DMS 273 treated with DMSO at 0.1 percent for 48 hours (cell line): ENCODE measurements at regions not wholly inside any gene's neighbourhood (a gene's known extent, or its start where the extent isn't known, plus 50 kb on each side); places are given as distances from the start of the nearest gene placed in this dataset.
"Not testable (repeated sequence)": the region's sequence is repeated elsewhere in the genome, so short reads cannot be mapped to it uniquely, and the experiment has no call there.

Source experiments
- DNase-seq: peaks from one replicate; lab custom pipeline; 2025; lab: John Stamatoyannopoulos, UW

GRCh38 chr20:39986173-39986904 is 702.7 kb downstream of the MAFB start:
- DNase-seq: no peak

DNA sequence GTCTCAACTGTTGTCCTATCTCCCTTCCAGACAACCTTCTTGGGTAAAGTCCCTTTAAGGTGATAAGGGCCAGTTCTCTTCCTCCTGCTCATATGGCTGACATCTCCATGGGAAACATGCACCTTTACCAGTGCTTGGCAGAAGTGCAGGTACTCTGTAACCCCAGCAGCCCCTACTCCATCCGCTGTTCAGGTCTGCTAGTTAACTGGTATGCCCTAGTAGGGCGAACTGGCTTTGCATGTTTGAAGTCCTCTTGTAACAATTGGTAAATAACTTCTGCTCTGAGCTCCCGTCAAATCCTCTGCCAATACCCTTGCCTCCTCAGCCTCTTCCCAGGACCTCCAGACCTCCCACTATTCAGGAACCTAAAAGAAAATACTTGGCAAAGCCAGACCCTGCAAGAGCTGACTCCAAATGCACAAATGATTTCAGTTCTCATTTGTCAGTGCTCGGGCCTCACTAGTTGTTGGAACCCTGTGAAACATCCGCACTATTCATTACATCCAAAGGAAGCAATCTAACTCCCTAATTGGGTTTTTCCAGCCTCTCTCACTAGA is 703.7 kb downstream of the MAFB start:
- no peak for DNase-seq

DNA sequence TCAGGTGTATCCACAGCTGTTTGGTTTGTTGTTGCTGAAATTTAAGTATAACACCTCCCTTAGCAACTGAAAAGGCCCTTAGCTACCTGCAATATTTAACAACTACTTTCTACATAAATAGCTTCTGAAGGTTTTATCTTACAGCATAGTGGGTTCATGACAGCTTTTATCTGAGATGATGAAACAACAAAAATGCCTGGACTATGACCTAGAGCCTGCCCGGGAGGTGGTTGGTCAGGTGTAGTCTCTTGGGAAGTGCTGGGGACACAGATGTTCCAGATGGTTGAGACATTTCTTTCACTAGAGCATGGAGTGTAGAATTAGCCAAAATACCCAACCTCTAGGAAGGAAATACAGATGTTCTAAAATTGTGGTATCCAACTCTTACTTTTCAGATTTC is 705.4 kb downstream of the MAFB start:
- DNase-seq: no peak

DNA sequence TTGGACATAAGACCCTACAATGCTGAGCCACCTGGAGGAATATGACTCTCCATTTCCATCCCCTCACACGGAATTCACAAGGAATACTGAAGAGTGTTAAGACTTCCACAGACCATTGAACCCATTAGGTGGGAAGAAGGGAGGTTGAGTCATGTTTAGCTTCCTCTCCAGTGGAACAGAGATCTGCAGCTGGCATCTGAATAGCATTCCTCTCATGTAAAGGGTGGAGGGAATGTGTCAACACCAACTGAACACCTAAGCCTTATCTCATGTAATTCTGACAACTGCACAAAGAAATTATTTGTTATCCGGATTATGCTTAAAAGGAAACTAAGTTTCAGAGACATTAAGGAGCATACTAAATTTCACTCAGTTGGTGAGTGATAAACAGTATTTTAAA is 705.9 kb downstream of the MAFB start:
- DNase-seq: no peak

GRCh38 chr20:39974966-39975501 is 714.0 kb downstream of the MAFB start:
- no peak for DNase-seq

DNA sequence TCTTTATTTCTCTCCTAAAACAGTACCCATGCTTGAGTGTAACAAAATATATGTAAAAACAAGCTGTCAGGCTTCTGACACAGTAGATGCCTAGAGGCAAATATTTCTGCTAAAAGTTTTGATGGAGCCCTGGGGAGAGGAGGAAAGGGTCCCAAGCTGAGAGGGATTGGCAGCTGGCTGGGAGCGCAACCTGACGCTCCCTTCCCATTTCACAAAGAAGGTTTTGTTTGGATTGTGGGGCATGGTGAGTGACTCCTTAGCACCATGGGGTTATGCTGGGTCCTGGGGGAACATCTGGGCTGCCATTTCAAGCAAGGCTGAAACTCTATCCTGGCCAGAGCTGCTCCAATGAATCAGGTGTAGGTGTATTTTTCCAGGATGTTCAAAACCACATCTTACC is 720.5 kb downstream of the MAFB start:
- DNase-seq: no peak

GRCh38 chr20:39967806-39968205 is 721.2 kb downstream of the MAFB start:
- no peak for DNase-seq

DNA sequence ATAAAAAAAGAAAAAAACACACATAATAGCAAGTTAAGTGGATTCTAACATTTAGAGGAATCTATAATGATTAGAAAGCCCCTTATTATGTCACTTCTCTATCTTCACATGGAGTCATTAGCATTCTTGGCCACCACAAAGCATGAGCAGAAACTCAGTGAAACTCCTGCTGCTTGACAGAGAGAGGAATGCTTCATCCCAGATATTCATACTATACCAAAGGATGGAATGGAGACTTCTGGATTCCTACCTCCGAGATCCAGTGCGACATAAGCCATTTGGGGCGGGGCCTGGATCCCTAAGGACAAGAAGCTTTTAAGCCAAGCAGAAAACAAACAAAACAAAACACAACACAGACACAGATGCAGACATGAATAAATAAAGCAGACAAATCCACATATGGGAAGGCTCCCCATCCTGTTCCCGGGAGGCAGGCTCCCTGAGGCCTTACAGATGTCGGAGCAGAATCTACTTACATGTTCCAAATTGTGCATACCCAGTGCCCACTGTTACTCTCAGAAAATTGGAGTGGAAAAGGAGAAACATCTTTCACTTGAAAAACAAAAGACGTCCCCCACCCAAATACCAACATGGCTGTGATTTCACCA is 727.3 kb downstream of the MAFB start:
- DNase-seq: no peak

DNA sequence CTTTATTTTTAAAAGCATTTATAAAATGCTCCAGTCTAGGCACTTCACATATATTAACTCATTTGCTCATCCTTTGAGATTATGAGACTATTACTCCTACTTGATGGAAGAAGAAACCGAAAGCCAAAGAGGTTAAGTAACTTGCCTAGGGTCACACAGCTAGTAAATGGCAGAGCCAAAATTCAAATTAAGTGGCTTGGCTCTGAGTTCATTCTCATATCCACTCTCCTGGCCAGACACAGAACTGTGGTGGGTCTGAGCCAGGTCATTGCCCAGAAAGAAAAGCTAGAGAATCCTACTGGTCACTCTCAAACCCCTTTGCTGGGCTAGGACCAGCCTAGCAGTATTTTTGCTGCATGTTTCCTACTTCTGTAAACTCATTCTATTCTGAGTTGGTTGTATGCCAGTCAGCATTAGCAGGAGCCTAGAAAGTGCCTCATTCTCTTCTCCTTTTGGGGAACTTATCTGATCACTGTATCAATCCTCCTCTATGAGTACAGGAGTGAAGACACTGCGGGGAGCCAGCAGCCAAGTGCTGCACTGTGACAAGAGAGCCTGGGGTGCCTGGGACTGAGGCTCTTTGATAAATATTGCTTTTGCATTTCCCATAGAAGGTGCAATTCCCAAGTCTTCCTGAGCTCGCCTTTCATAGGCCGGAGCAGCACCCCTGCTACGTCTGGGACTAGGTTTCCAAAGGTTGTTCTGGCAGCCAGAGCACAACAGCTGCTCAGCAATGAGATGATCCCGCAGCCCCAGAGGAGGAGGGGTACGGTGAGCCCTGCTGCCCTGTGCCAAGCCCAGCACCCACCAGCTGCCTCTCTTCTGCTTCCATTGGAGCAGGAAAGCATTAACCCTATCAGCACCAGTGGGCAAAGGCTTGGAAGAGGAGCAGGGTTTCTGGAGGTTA is 728.3 kb downstream of the MAFB start:
- DNase-seq: peak; percentile 93

DNA sequence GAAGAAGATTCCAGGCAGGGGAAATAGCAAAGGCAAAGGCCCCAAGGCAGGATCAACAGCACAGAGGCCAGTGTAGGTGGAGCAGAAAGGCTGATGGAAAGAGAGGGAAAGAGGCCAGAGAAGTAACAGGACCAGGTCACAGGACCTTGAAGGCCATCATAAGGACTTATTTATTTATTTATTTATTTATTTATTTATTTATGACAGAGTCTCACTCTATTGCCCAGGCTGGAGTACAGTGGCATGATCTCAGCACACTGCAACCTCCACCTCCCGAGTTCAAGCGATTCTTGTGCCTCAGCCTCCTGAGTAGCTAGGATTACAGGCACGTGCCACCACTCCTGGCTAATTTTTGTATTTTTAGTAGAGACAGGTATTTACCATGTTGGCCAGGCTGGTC is 731.1 kb downstream of the MAFB start:
- DNase-seq: not testable (repeated sequence)

DNA sequence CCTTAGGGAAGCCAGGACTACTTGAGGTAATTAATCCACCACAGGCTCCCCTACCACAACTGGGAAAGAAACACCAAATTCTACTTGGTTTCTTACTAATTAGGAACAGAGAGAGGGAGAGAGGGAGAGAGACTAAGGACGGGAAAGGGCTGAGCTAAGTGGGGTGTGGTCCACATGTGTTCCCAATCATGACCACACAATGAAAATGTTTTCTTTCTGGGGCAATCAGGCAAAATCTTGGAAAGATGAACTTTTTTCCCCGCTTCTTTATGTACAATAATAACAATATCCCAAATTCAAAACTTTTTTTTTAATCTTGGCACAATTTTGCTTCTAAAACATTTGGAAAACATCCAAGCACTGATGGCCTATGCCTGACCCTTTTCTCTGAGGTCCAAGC is 734.4 kb downstream of the MAFB start:
- DNase-seq: no peak

- no peak for DNase-seq
These were observed 742.1 kb downstream of the MAFB start for GRCh38 chr20:39946931-39947330.

GRCh38 chr20:39946053-39946810 is 742.8 kb downstream of the MAFB start:
- no peak for DNase-seq

DNA sequence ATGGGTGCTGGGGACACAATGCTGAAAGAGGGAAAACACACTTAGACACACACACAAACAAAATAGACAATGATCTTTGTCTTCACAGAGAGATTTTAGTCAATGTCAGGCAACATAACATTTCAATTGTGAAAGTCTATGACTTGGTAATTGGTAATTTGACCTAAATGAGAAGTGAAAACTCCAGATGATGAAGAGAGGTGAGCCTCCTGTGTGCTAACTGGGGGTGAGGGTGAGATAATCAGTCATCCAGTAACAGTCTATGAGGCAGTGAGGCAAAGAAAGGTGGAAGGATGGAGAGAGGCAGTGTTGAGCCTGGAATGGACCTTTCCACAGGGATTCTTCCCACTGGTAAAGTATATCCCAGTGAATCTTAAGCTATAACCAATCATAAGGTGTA is 744.2 kb downstream of the MAFB start:
- DNase-seq: no peak

DNA sequence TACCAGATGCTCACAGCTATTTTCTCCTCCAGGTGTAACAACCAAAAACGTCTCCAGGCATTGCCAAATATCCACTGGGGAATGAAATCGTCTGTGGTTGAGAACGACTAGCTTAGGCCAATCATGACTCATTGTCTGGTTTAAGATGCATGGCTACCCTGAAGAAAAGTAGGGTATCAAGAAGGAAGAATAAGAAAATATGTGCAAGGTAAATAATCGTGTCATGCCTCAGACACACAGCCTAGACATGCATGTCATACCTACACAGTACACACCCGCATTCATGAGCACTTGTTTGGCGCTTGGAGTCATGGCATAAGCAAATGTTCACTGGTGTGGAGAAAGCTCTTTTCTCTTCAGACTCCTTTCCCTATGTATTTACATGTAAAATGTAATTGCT is 745.7 kb downstream of the MAFB start:
- DNase-seq: no peak

GRCh38 chr20:39941245-39941644 is 747.8 kb downstream of the MAFB start:
- no peak for DNase-seq

DNA sequence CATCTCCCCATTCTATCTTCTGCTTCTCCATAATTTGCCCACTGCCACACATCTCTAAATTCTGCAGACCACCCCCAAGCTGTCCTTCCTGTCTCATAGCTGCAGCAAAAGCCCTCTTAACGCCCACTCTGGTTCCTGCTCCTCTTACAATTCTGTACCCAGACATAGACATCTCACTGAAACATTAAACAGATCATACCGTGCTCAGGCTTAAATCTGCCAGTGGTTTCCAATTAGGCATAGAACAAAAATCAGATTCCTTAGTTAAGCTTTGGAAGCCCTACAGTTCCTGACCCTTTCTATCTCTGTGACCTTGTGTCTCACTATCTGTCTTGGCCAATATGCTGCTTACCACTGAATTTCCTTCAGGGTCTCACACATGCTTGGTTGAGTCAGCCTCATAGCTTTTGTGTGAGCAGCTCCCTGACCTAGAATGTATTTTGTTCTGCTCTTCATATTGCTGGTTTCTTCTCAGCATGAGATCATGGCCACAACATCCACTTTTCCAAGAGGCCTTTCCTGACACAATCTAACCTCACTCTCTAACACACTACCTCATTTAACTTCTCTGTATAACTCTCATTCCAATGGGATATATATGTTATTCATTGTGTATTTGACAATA is 749.7 kb downstream of the MAFB start:
- DNase-seq: no peak

DNA sequence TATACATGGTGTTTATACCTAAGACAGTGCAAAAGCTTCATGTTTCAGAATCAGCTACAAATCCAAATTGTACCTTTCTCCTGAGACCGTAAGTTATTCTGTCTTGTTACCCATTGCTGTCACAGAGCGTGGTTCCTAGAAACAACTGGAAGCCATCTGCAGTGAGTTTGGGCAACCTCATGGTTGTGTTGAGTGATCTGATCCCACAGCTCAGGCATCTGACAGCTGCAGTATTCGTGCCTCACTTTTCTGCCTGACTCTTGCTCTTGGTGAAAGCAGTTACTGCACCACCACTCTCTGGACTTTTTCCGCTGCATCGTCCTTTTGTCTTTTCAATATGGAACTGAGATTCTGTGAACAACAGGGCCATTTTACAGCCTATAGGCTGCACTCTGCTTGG is 752.6 kb downstream of the MAFB start:
- no peak for DNase-seq

GRCh38 chr20:39935901-39936300 is 753.1 kb downstream of the MAFB start:
- DNase-seq: no peak

- no peak for DNase-seq
These were observed 772.7 kb downstream of the MAFB start for GRCh38 chr20:39916236-39916765.

DNA sequence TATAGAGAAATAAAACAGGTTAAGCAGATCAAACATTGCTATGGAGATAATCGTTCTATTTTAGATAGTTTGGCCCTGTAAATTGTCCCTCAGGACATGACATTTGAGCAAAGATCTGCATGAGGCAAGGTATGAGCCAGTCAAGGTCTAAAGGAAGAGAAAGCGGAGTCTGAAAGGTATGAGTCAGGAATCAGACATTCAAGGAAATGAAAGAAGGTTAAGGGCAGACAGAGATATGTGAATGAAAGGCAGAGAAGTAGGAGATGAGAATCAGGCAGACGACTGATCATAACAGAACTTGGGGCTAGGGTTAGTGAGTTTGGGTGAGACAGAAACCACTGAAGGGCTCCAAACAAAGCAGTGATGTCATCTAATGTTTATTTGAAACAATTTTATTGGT is 775.8 kb downstream of the MAFB start:
- DNase-seq: no peak
